Upper lobe of left lung (tissue), 4 donors: ENCODE measurements at regions not wholly inside any gene's neighbourhood (a gene's known extent, or its start where the extent isn't known, plus 50 kb on each side); places are given as distances from the start of the nearest gene placed in this dataset.

Experiments used
- POLR2A ChIP-seq, 4 donors: fragments of 450-650 bp; IDR thresholded peaks; one replicate each; pipeline ENCODE4 v1.5.1; 2016 to 2017; ENCODE audit warnings: antibody characterized with exemption in 4 of 4, mild to moderate bottlenecking in 2 of 4
- TF ChIP-seq, protein P1 (sequence below), 6 experiments: fragments of 450-650 bp in 4 of 6; fragments of 200-600 bp in 2 of 6; sonication (generic) in 2 of 6; IDR thresholded peaks; one replicate each; pipeline ENCODE4 v1.5.1; 2016 to 2019; ENCODE audit warnings: antibody characterized with exemption in 6 of 6

GRCh38 chr14:105908006-105908405 is 381.6 kb downstream of the TMEM121 start:
- no peak for TF ChIP-seq POLR2A (IDR thresholded peaks at IDR 0.05)
- TF ChIP-seq, protein P1, sequence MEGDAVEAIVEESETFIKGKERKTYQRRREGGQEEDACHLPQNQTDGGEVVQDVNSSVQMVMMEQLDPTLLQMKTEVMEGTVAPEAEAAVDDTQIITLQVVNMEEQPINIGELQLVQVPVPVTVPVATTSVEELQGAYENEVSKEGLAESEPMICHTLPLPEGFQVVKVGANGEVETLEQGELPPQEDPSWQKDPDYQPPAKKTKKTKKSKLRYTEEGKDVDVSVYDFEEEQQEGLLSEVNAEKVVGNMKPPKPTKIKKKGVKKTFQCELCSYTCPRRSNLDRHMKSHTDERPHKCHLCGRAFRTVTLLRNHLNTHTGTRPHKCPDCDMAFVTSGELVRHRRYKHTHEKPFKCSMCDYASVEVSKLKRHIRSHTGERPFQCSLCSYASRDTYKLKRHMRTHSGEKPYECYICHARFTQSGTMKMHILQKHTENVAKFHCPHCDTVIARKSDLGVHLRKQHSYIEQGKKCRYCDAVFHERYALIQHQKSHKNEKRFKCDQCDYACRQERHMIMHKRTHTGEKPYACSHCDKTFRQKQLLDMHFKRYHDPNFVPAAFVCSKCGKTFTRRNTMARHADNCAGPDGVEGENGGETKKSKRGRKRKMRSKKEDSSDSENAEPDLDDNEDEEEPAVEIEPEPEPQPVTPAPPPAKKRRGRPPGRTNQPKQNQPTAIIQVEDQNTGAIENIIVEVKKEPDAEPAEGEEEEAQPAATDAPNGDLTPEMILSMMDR (IDR thresholded peaks at IDR 0.05): no peak
